GM19023 (cell line): ENCODE measurements at regions not wholly inside any gene's neighbourhood (a gene's known extent, or its start where the extent isn't known, plus 50 kb on each side); places are given as distances from the start of the nearest gene placed in this dataset.

Experiments used
- ATAC-seq: cut with Tn5 transposase; IDR thresholded peaks from one replicate; pipeline ENCODE4 v1.9.1; 2021; ENCODE audit warnings: mild to moderate bottlenecking, moderate library complexity; ENCODE audit not compliant: unreplicated experiment

- no peak for ATAC-seq
Observed at GRCh38 chr2:6236317-6236716, 544.1 kb downstream of the SOX11 start.

GRCh38 chr2:6237039-6237660, 545.0 kb downstream of the SOX11 start:
- no peak for ATAC-seq

DNA sequence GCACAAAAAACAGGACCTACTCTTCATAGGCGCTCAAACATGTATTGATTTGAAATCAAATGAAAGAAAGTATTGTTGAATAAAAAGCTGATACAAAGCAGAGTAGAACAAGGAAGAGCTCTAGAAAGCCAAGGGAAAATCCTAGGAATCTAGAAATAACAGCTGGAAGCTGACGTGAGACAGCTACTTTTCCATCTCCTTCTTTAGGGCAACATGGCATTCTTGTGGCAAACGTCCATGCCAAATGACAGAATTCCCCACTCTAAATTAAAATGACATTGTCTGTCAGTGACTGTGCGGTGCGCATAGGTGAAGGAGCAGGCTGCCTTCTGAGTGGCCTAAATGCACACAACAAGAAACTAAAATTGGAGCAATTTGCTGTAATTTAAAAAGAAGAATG, 557.4 kb downstream of the SOX11 start:
- no peak for ATAC-seq

DNA sequence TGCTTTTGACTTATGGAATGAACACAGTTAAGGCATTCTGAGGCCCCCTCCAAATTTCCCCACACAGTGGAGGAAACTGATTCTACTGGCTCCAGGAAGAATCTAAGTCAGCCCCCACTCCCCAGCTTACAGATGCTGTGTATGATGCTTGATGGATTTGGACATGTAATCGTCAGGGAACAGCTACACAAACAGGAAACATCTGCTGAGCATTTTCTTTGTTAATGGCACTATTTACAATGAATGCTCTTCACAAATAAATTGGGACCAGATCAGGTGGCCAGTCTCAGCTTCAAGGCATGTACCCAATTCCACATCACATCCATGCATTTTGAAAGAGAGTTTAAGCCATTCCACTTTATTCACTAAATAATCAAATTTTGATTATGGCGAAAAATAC, 562.3 kb downstream of the SOX11 start:
- ATAC-seq, result no peak

- no peak for ATAC-seq
Observed at GRCh38 chr2:6264198-6264597, 572.0 kb downstream of the SOX11 start.

DNA sequence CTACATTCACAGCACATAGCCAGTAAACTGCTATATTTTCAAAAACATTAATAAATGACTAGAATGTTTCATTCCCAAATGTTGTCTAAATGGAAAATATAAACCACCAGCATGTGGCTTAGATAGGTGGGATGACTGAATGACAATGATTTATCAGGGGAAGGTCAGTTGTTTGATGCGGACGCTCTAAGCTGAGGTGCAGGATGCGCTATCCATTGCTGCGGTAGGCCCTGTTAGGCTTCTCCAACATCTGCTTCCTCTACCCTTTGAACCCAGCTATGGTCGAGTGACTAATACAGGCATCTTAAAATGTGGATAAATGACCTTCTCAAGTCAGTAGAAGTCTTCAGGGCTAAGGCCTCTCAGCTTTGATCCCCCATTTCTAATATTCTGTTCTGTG, 584.2 kb downstream of the CMPK2 start:
- no peak for ATAC-seq

GRCh38 chr2:6283259-6283658, 582.4 kb downstream of the CMPK2 start:
- ATAC-seq, result no peak

- ATAC-seq, result no peak
Observed at GRCh38 chr2:6287406-6287805, 578.3 kb downstream of the CMPK2 start.

- no peak for ATAC-seq
Observed at GRCh38 chr2:6288791-6289190, 576.9 kb downstream of the CMPK2 start.

DNA sequence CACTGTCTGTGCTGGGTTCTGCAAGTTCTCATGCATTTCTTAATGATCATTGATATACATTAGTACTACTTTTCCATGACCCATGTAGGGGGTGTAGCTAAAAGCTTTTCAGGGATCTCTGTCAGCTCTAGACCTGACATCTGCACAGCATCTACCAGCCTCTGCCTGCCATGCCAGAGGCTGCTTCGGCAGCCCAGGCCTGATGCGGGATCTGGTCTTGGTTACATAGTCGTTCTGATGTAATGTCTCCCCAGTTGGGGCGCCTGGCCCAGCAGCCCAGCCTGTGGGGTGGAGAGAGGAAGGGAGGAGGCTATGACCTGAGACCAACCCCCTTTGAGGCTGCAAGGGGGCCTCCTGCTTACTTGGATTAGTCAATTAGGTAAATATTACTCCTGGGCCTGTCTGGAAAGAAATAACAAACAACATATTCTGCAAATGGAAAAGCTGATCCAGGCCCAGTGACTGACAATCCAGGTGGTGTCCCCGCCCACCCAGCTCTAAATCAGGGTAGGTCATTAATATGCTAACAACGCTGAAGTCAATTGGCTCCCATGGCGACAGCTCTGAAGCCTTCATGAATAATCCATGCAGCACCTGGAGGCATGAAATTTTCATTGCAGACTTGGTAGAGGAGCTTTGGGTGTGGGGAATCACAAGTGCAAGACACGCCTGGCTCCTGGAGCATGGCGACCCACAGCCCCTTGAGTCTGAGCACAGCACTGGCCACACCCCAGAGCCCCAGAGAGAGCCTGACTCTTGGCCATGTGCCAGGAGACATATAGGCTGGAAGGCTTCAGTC, 575.3 kb downstream of the CMPK2 start:
- no peak for ATAC-seq

- ATAC-seq, result no peak
Observed at GRCh38 chr2:6294791-6295190, 570.9 kb downstream of the CMPK2 start.

DNA sequence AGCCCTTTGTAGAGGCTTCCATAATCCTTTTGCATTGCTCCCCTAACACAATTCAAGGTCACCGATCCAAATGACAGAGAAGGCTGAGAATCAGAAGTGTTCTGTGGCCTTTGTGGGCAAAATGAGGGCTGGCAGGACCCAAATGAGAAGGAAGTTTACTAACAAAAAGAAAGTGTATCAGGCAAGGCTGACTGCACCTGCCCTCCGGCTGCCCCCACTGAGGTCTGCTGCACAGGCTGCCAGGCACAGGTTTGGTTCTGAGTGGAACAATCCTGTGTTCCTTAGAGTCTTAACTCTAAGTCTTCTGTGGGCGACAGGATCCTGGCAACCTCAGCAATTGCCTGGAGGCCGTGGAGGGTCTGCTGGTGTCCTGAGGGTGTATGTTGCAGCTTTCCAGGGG, 568.5 kb downstream of the CMPK2 start:
- ATAC-seq, result no peak

GRCh38 chr2:6301426-6301825, 564.3 kb downstream of the CMPK2 start:
- no peak for ATAC-seq

DNA sequence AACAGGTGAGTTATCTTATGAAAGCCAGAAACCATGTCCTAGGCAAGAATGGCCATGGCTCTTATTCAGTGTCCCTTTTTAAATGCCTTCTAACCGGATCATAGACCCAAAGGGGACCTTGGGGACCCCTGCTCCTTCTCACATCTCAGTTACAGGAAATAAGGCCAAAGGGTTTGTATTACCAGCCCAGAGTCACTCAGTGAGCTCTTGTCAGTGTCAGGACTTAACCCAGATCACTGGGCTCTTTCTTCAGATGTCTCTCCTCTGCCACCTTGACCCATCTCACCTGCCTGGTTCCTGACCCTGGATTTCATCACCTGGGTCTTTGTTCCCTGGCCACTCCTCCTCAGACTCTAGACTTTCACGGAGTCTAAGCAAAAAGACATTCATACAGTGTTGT, 556.7 kb downstream of the CMPK2 start:
- no peak for ATAC-seq

DNA sequence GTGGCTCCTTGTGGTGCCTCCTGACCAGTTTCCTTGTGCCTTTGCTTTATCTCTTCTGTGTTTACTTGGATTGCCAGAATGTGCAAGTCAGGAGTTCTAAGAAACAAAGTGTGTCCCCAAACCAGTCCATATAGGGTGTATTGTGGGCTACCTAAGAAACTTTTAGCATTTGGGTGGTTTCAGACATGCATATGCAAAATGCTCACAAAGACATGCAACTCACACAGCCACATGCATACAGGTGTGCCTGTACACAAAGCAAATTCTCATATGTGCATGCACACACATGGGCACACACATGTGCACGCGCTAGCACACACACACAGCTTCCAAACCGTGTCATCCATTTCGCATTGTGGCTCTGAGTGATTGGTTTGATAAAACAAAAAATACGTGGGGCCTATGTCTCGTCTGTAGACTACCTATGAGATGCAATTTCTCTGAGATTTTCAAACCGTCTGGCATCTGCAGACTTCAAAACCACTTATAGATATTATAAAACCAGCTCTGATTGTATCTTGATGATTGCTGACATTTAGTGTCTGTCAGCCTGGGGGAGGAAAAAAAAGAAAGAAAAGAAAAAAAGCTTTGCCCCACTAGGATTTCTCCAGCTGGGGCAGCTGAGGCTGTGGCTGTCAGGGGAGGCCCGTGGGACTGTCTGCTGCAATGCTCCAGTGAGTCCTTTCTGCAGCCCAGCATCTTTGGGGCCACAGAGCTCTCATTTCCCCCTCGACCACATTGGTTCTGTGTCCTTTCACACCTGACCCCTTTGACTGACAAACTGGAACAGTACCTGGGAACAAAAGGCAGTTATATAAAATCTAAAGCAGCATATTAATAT, 556.1 kb downstream of the CMPK2 start:
- ATAC-seq, result peak; percentile 86

- peak; percentile 19 for ATAC-seq
Observed at GRCh38 chr2:6310256-6311215, 555.2 kb downstream of the CMPK2 start.

DNA sequence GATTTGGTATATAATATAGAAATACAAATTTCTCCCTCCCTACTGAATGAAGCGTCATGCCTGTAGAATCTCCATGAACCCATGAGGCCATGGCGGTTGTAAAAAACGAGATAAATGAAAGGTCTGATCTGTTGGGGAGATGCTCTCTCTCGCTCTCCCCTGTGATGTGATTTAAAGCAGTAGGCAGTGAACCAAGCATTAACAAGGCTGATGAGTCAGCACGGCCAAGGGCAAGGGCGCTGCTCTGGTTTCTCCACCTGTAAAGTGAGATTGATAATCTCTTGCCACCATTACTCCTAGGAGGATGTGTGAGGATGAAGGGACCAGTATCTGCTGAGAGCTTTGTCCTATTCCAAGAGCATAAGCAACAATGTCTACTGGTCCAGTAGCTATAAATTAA, 553.3 kb downstream of the CMPK2 start:
- ATAC-seq, result no peak

- ATAC-seq, result no peak
Observed at GRCh38 chr2:6314218-6314960, 551.3 kb downstream of the CMPK2 start.

DNA sequence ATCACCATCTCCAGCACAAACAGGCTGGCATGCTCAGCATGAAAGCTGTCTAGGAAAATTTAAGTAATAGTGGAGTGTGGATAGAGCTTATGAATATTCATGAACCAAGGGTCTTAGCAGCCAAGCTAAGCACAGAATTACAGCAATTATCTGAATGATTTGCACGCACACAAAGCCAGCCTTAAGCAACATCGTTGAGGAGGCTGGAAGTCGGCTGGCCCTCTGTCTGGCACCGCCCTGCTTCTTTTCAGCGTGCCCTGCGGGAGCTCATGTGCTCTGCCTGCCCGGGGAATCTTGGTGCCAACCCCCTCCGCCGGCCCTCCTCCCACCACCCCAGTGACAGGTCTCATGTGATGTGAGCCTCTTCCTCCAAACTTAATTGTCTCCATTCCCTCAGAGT, 540.1 kb downstream of the CMPK2 start:
- no peak for ATAC-seq

GRCh38 chr2:6326958-6327357, 538.7 kb downstream of the CMPK2 start:
- no peak for ATAC-seq
